Esophagus muscularis mucosa (tissue), 4 donors: ENCODE measurements at regions not wholly inside any gene's neighbourhood (a gene's known extent, or its start where the extent isn't known, plus 50 kb on each side); places are given as distances from the start of the nearest gene placed in this dataset.

Source experiments
- EP300 ChIP-seq: sonication (generic); formaldehyde crosslinking; IDR thresholded peaks from one replicate; pipeline ENCODE4 v1.6.1; 2017; ENCODE audit warnings: antibody characterized with exemption
- POLR2A ChIP-seq: fragments of 450-650 bp; IDR thresholded peaks from one replicate; pipeline ENCODE4 v1.6.1; 2017; ENCODE audit warnings: antibody characterized with exemption, moderate library complexity, mild to moderate bottlenecking, low read depth
- POLR2AphosphoS5 ChIP-seq, 2 donors: sonication (generic); formaldehyde crosslinking; IDR thresholded peaks; one replicate each; pipeline ENCODE4 v1.6.1; 2017; ENCODE audit warnings: antibody characterized with exemption in 2 of 2
- TF ChIP-seq, protein P1 (sequence below), 3 experiments: fragments of 200-600 bp in 2 of 3; fragments of 450-650 bp in 1 of 3; sonication (generic) in 2 of 3; IDR thresholded peaks; one replicate each; pipeline ENCODE4 v1.5.1; 2017 to 2019; ENCODE audit warnings: antibody characterized with exemption in 3 of 3, mild to moderate bottlenecking in 2 of 3, moderate library complexity in 1 of 3

DNA sequence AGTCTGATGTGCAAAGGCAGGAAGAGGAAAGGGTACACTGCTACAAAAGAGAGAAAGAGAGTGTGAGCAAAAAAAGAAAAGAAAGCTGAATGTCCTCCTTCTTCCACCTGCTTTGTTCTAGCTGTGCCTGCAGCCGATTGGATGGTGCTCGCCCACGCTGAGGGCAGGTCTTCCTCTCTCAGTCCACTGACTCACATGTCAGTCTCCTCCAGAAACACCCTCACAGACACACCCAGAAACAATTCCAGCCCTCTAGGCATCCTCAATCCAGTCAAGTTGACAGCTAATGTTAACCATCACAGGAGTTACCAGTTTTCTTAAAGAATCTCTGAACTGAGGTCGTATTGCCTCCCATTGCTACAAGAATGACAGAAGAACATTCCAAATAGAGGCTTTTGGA lies 411.9 kb upstream of the SASH1 start:
- TF ChIP-seq, protein P1, sequence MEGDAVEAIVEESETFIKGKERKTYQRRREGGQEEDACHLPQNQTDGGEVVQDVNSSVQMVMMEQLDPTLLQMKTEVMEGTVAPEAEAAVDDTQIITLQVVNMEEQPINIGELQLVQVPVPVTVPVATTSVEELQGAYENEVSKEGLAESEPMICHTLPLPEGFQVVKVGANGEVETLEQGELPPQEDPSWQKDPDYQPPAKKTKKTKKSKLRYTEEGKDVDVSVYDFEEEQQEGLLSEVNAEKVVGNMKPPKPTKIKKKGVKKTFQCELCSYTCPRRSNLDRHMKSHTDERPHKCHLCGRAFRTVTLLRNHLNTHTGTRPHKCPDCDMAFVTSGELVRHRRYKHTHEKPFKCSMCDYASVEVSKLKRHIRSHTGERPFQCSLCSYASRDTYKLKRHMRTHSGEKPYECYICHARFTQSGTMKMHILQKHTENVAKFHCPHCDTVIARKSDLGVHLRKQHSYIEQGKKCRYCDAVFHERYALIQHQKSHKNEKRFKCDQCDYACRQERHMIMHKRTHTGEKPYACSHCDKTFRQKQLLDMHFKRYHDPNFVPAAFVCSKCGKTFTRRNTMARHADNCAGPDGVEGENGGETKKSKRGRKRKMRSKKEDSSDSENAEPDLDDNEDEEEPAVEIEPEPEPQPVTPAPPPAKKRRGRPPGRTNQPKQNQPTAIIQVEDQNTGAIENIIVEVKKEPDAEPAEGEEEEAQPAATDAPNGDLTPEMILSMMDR (IDR thresholded peaks at IDR 0.05) = no peak
- TF ChIP-seq POLR2A = no peak
- TF ChIP-seq POLR2AphosphoS5 (IDR thresholded peaks at IDR 0.05) = no peak
- TF ChIP-seq EP300 = no peak
